Neural cell (in vitro differentiated cells): ENCODE measurements at regions not wholly inside any gene's neighbourhood (a gene's known extent, or its start where the extent isn't known, plus 50 kb on each side); places are given as distances from the start of the nearest gene placed in this dataset.

ENCODE experiments used
- CTCF ChIP-seq: fragments of 450-650 bp; IDR thresholded peaks from 2 replicates; pipeline ENCODE4 v1.5.1; 2014; ENCODE audit warnings: antibody characterized with exemption, mild to moderate bottlenecking, moderate library complexity; ENCODE audit not compliant: poor library complexity, severe bottlenecking
- EP300 ChIP-seq: fragments of 450-650 bp; conservative IDR thresholded peaks from 2 replicates; pipeline ENCODE4 v1.6.1; 2014; ENCODE audit warnings: antibody characterized with exemption, mild to moderate bottlenecking, moderate library complexity; ENCODE audit not compliant: poor library complexity, severe bottlenecking
- EZH2 ChIP-seq: fragments of 200-600, 300-800 bp; shearing (Covaris generic), sonication (generic); IDR thresholded peaks from 2 replicates; pipeline ENCODE4 v1.6.1; 2014; ENCODE audit warnings: antibody characterized with exemption, low read length, borderline replicate concordance, mild to moderate bottlenecking; ENCODE audit not compliant: insufficient read depth, poor library complexity, severe bottlenecking
- POLR2AphosphoS5 ChIP-seq: IDR thresholded peaks from 2 replicates; pipeline ENCODE4 v1.6.1; 2012
- RAD21 ChIP-seq: fragments of 450-650 bp; conservative IDR thresholded peaks from 2 replicates; pipeline ENCODE4 v1.6.1; 2014; ENCODE audit warnings: antibody characterized with exemption, mild to moderate bottlenecking, moderate library complexity
- REST ChIP-seq: IDR thresholded peaks from 2 replicates; pipeline ENCODE4 v1.6.1; 2012; ENCODE audit warnings: borderline replicate concordance
- SMC3 ChIP-seq: fragments of 450-650 bp; conservative IDR thresholded peaks from 2 replicates; pipeline ENCODE4 v1.6.1; 2014; ENCODE audit warnings: antibody characterized with exemption, mild to moderate bottlenecking, moderate library complexity; ENCODE audit not compliant: poor library complexity
- TAF1 ChIP-seq: IDR thresholded peaks from 2 replicates; pipeline ENCODE4 v1.6.1; 2012; ENCODE audit warnings: low read depth

- TF ChIP-seq CTCF (no peak), POLR2AphosphoS5 (no peak), EZH2 (no peak), TAF1 (no peak), EP300 (no peak), REST (no peak), SMC3 (no peak), RAD21 (no peak)
These were observed 492.7 kb downstream of the IRS1 start for GRCh38 chr2:226306969-226307368.
